ENCODE measurements at regions not wholly inside any gene's neighbourhood (a gene's known extent, or its start where the extent isn't known, plus 50 kb on each side); places are given as distances from the start of the nearest gene placed in this dataset.

GRCh38 chr6:86070151-86070550 is 427.5 kb upstream of the SYNCRIP start:
- TF ChIP-seq, protein P1, sequence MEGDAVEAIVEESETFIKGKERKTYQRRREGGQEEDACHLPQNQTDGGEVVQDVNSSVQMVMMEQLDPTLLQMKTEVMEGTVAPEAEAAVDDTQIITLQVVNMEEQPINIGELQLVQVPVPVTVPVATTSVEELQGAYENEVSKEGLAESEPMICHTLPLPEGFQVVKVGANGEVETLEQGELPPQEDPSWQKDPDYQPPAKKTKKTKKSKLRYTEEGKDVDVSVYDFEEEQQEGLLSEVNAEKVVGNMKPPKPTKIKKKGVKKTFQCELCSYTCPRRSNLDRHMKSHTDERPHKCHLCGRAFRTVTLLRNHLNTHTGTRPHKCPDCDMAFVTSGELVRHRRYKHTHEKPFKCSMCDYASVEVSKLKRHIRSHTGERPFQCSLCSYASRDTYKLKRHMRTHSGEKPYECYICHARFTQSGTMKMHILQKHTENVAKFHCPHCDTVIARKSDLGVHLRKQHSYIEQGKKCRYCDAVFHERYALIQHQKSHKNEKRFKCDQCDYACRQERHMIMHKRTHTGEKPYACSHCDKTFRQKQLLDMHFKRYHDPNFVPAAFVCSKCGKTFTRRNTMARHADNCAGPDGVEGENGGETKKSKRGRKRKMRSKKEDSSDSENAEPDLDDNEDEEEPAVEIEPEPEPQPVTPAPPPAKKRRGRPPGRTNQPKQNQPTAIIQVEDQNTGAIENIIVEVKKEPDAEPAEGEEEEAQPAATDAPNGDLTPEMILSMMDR (IDR thresholded peaks at IDR 0.05) = no peak
- TF ChIP-seq POLR2AphosphoS5 (IDR thresholded peaks at IDR 0.05) = no peak
